ENCODE measurements at regions not wholly inside any gene's neighbourhood (a gene's known extent, or its start where the extent isn't known, plus 50 kb on each side); places are given as distances from the start of the nearest gene placed in this dataset.

- no peak for TF ChIP-seq GATA1 (IDR thresholded peaks at IDR 0.05; ENCODE audit: low read depth, low read length)
- TF ChIP-seq POLR2A (IDR thresholded peaks at IDR 0.05; ENCODE audit: low read length) = no peak
- DNase-seq = no peak
These were observed 72.1 kb downstream of the KLF12 start for GRCh38 chr13:74061926-74062595.

- no peak for DNase-seq
- no peak for TF ChIP-seq GATA1 (IDR thresholded peaks at IDR 0.05; ENCODE audit: low read depth, low read length)
- no peak for TF ChIP-seq POLR2A (IDR thresholded peaks at IDR 0.05; ENCODE audit: low read length)
These were observed 77.2 kb downstream of the KLF12 start for GRCh38 chr13:74056801-74057542.

GRCh38 chr13:74052402-74052928 lies 81.7 kb downstream of the KLF12 start:
- DNase-seq = no peak
- TF ChIP-seq POLR2A (IDR thresholded peaks at IDR 0.05; ENCODE audit: low read length) (no peak), GATA1 (IDR thresholded peaks at IDR 0.05; ENCODE audit: low read depth, low read length) (no peak)

GRCh38 chr13:74048756-74049155 lies 85.4 kb downstream of the KLF12 start:
- no peak for DNase-seq
- TF ChIP-seq GATA1 (IDR thresholded peaks at IDR 0.05; ENCODE audit: low read depth, low read length) = no peak
- no peak for TF ChIP-seq POLR2A (IDR thresholded peaks at IDR 0.05; ENCODE audit: low read length)

GRCh38 chr13:74047931-74048600 lies 86.1 kb downstream of the KLF12 start:
- DNase-seq = no peak
- TF ChIP-seq GATA1 (IDR thresholded peaks at IDR 0.05; ENCODE audit: low read depth, low read length) (no peak), POLR2A (IDR thresholded peaks at IDR 0.05; ENCODE audit: low read length) (no peak)

- TF ChIP-seq GATA1 (IDR thresholded peaks at IDR 0.05; ENCODE audit: low read depth, low read length) = no peak
- no peak for TF ChIP-seq POLR2A (IDR thresholded peaks at IDR 0.05; ENCODE audit: low read length)
- no peak for DNase-seq
These were observed 87.8 kb downstream of the KLF12 start for GRCh38 chr13:74046431-74046830.

- no peak for DNase-seq
- TF ChIP-seq GATA1 (IDR thresholded peaks at IDR 0.05; ENCODE audit: low read depth, low read length) (no peak), POLR2A (IDR thresholded peaks at IDR 0.05; ENCODE audit: low read length) (no peak)
These were observed 88.6 kb downstream of the KLF12 start for GRCh38 chr13:74045583-74045982.

- DNase-seq = no peak
- TF ChIP-seq POLR2A (IDR thresholded peaks at IDR 0.05; ENCODE audit: low read length) (no peak), GATA1 (IDR thresholded peaks at IDR 0.05; ENCODE audit: low read depth, low read length) (no peak)
These were observed 91.0 kb downstream of the KLF12 start for GRCh38 chr13:74043237-74043636.

- peak; percentile 4 to 32 for DNase-seq
- TF ChIP-seq POLR2A (IDR thresholded peaks at IDR 0.05; ENCODE audit: low read length) = no peak
- no peak for TF ChIP-seq GATA1 (IDR thresholded peaks at IDR 0.05; ENCODE audit: low read depth, low read length)
These were observed 94.0 kb downstream of the KLF12 start for GRCh38 chr13:74040200-74040599.

- TF ChIP-seq POLR2A (IDR thresholded peaks at IDR 0.05; ENCODE audit: low read length) (no peak), GATA1 (IDR thresholded peaks at IDR 0.05; ENCODE audit: low read depth, low read length) (no peak)
- DNase-seq = no peak
These were observed 94.5 kb downstream of the KLF12 start for GRCh38 chr13:74039667-74040066.

- TF ChIP-seq POLR2A (IDR thresholded peaks at IDR 0.05; ENCODE audit: low read length) (no peak), GATA1 (IDR thresholded peaks at IDR 0.05; ENCODE audit: low read depth, low read length) (no peak)
- DNase-seq = no peak
These were observed 95.0 kb downstream of the KLF12 start for GRCh38 chr13:74039154-74039553.

GRCh38 chr13:74037762-74038161 lies 96.4 kb downstream of the KLF12 start:
- no peak for DNase-seq
- TF ChIP-seq POLR2A (IDR thresholded peaks at IDR 0.05; ENCODE audit: low read length) = no peak
- TF ChIP-seq GATA1 (IDR thresholded peaks at IDR 0.05; ENCODE audit: low read depth, low read length) = no peak

GRCh38 chr13:74036373-74036772 lies 97.8 kb downstream of the KLF12 start:
- DNase-seq = no peak
- no peak for TF ChIP-seq GATA1 (IDR thresholded peaks at IDR 0.05; ENCODE audit: low read depth, low read length)
- no peak for TF ChIP-seq POLR2A (IDR thresholded peaks at IDR 0.05; ENCODE audit: low read length)

GRCh38 chr13:74035896-74036295 lies 98.3 kb downstream of the KLF12 start:
- TF ChIP-seq POLR2A (IDR thresholded peaks at IDR 0.05; ENCODE audit: low read length) (no peak), GATA1 (IDR thresholded peaks at IDR 0.05; ENCODE audit: low read depth, low read length) (no peak)
- no peak for DNase-seq
